GM12878 (cell line): ENCODE measurements at regions not wholly inside any gene's neighbourhood (a gene's known extent, or its start where the extent isn't known, plus 50 kb on each side); places are given as distances from the start of the nearest gene placed in this dataset.

Source experiments
- ATAC-seq: fragments of 200-7000 bp; cut with Tn5 transposase; 3 replicates; pipeline ENCODE4 v1.9.1; 2020; ENCODE audit warnings: mild to moderate bottlenecking, moderate library complexity
- BruUV-seq: library from RNA; stranded (reverse); fragments of 400-500 nt; replicated peaks from 2 replicates; lab custom pipeline; 2021; lab: Mats Ljungman, UMichigan
- CTCF ChIA-PET: fragments of 300-600 bp; sonication (Branson Sonifier 250); formaldehyde crosslinking; extraction: SDS; loops from one replicate; lab custom pipeline; 2021; ENCODE audit warnings: inconsistent platforms; lab: Yijun Ruan, JAX
- POLR2A ChIA-PET: fragments of 350-600 bp; formaldehyde crosslinking; extraction: SDS; loops from one replicate; lab custom pipeline; 2021; ENCODE audit warnings: inconsistent platforms; lab: Charles Lee
- RAD21 ChIA-PET: fragments of 300-600 bp; sonication (Branson Sonifier 250); formaldehyde crosslinking; loops from one replicate; lab custom pipeline; 2023; ENCODE audit warnings: antibody characterized with exemption; ENCODE audit not compliant: unreplicated experiment; lab: Charles Lee
- SMC1A ChIA-PET: fragments of 300-600 bp; sonication (Branson Sonifier 250); formaldehyde crosslinking; loops from one replicate; lab custom pipeline; 2023; ENCODE audit not compliant: unreplicated experiment, uncharacterized antibody; lab: Charles Lee
- DNase-seq: peaks from one replicate; pipeline ENCODE4 v3.0.0-alpha.2; 2011; ENCODE audit warnings: low read depth, low spot score
- FAIRE-seq: peaks from 3 replicates; lab custom pipeline; 2011; peaks lifted over from hg19 to GRCh38; lab: Jason Lieb, UNC
- H2AFZ ChIP-seq: 2 replicates; pipeline ENCODE4 v1.6.0; 2011; ENCODE audit warnings: low read depth, low read length, control low read depth; ENCODE audit not compliant: control insufficient read depth
- H3K27ac ChIP-seq: 2 replicates; pipeline ENCODE4 v1.5.1; 2011; ENCODE audit warnings: control low read depth; ENCODE audit not compliant: control insufficient read depth, insufficient read depth
- H3K27me3 ChIP-seq, 2 experiments: replicated peaks in 1 of 2; 2 replicates each; pipeline versions ENCODE4 v1.6.0 to v1.6.1; 2011; ENCODE audit warnings: low read length in 1 of 2; ENCODE audit not compliant: control insufficient read depth in 2 of 2, insufficient read depth in 2 of 2
- H3K36me3 ChIP-seq, 2 experiments: 2 replicates each; pipeline ENCODE4 v1.5.1; 2011; ENCODE audit warnings: low read length in 1 of 2; ENCODE audit not compliant: control insufficient read depth in 2 of 2, insufficient read depth in 2 of 2
- H3K4me1 ChIP-seq: 2 replicates; pipeline ENCODE4 v1.6.1; 2011; ENCODE audit warnings: mild to moderate bottlenecking, low read length, moderate library complexity, mixed read lengths; ENCODE audit not compliant: control insufficient read depth, insufficient read depth
- H3K4me2 ChIP-seq: 2 replicates; pipeline ENCODE4 v1.6.0; 2011; ENCODE audit warnings: control low read depth; ENCODE audit not compliant: control insufficient read depth, insufficient read depth
- H3K4me3 ChIP-seq: fragments of 200-600 bp; sonication (generic); 2 replicates; pipeline ENCODE4 v1.5.1; 2016
- H3K79me2 ChIP-seq: 2 replicates; pipeline ENCODE4 v1.6.0; 2011; ENCODE audit warnings: low read length; ENCODE audit not compliant: control insufficient read depth, insufficient read depth
- H3K9ac ChIP-seq: 2 replicates; pipeline ENCODE4 v1.8.0; 2011; ENCODE audit warnings: low read length, control low read depth, mixed read lengths; ENCODE audit not compliant: control insufficient read depth, insufficient read depth
- H3K9me3 ChIP-seq: replicated peaks from 3 replicates; pipeline ENCODE4 v1.5.1; 2011; ENCODE audit warnings: mild to moderate bottlenecking, low read length; ENCODE audit not compliant: control insufficient read depth, insufficient read depth
- H4K20me1 ChIP-seq: 2 replicates; pipeline ENCODE4 v1.6.0; 2011; ENCODE audit not compliant: control insufficient read depth, insufficient read depth
- BCL11A ChIP-seq: IDR thresholded peaks from 2 replicates; pipeline ENCODE4 v1.6.1; 2011; ENCODE audit warnings: low read depth, low read length
- BMI1 ChIP-seq: fragments of 450-650 bp; IDR thresholded peaks from 2 replicates; pipeline ENCODE4 v1.6.1; 2016; ENCODE audit warnings: mild to moderate bottlenecking, moderate library complexity, borderline replicate concordance
- EP300 ChIP-seq, 2 experiments: fragments of 150-350 bp in 1 of 2; IDR thresholded peaks; 2 replicates each; pipeline ENCODE4 v1.6.1; 2011 to 2012; ENCODE audit warnings: low read depth in 2 of 2, low read length in 2 of 2, borderline replicate concordance in 1 of 2, improper control_type of control experiment in 1 of 2, inconsistent platforms in 1 of 2; ENCODE audit not compliant: control insufficient read depth in 1 of 2
- EZH2 ChIP-seq: IDR thresholded peaks from 2 replicates; pipeline ENCODE4 v1.6.1; 2012; ENCODE audit warnings: low read depth, mild to moderate bottlenecking, control low read depth, inconsistent platforms, low read length, borderline replicate concordance; ENCODE audit not compliant: control insufficient read depth
- IRF4 ChIP-seq: IDR thresholded peaks from 2 replicates; pipeline ENCODE4 v1.6.1; 2011; ENCODE audit warnings: low read depth, low read length
- MEF2A ChIP-seq: IDR thresholded peaks from 2 replicates; pipeline ENCODE4 v1.6.1; 2011; ENCODE audit warnings: low read depth, mild to moderate bottlenecking, low read length, moderate library complexity; ENCODE audit not compliant: insufficient read depth
- PML ChIP-seq: IDR thresholded peaks from 2 replicates; pipeline ENCODE4 v1.6.1; 2012; ENCODE audit warnings: low read length, inconsistent platforms
- RELA ChIP-seq: fragments of 450-650 bp; IDR thresholded peaks from 2 replicates; pipeline ENCODE4 v1.8.0; 2014; ENCODE audit warnings: borderline replicate concordance; ENCODE audit not compliant: partially characterized antibody
- SIX5 ChIP-seq: IDR thresholded peaks from 2 replicates; pipeline ENCODE4 v1.6.1; 2011; ENCODE audit warnings: mild to moderate bottlenecking, low read depth, low read length, moderate library complexity; ENCODE audit not compliant: severe bottlenecking
- SKIL ChIP-seq: fragments of 450-650 bp; IDR thresholded peaks from 2 replicates; pipeline ENCODE4 v1.6.1; 2017; ENCODE audit warnings: mild to moderate bottlenecking, low read depth, inconsistent platforms; ENCODE audit not compliant: poor library complexity, severe bottlenecking
- SUPT20H ChIP-seq: IDR thresholded peaks from 2 replicates; pipeline ENCODE4 v1.6.1; 2011; ENCODE audit warnings: low read depth, mild to moderate bottlenecking, low read length, moderate library complexity, borderline replicate concordance; ENCODE audit not compliant: control insufficient read depth
- YY1 ChIP-seq: IDR thresholded peaks from 2 replicates; pipeline ENCODE4 v1.6.1; 2011; ENCODE audit warnings: low read depth, mild to moderate bottlenecking, low read length
- ZBTB40 ChIP-seq: fragments of 450-650 bp; IDR thresholded peaks from 2 replicates; pipeline ENCODE4 v1.6.1; 2016; ENCODE audit warnings: mild to moderate bottlenecking, moderate library complexity, borderline replicate concordance
- WGBS: methylation state at CpG from one replicate; pipeline ENCODE4 v1.1.6; 2016; ENCODE audit warnings: low lambda C conversion rate; ENCODE audit not compliant: insufficient replicate concordance, insufficient coverage; ENCODE audit errors: missing lambda C conversion rate; 5-methylcytosine and 5-hydroxymethylcytosine counted together
- in situ Hi-C: fragments of 300-500 bp; cut with MboI; formaldehyde crosslinking; loops from 9 replicates; pipeline ENCODE4 v1.14.3; 2018; ENCODE audit warnings: mixed read lengths
- intact Hi-C: fragments of 100-400 bp; cut with micrococcal nuclease; formaldehyde crosslinking; loops from one replicate; pipeline ENCODE4 v1.14.2; 2022; ENCODE audit not compliant: unreplicated experiment
- TF ChIP-seq, protein P1 (sequence below): fragments of 450-650 bp; IDR thresholded peaks from 2 replicates; pipeline ENCODE4 v1.6.1; 2017; ENCODE audit warnings: low read depth, mild to moderate bottlenecking, moderate library complexity

- no peak for TF ChIP-seq SUPT20H
- TF ChIP-seq IRF4, result no peak
- TF ChIP-seq EZH2, result no peak
- TF ChIP-seq EP300 (IDR thresholded peaks at IDR 0.05; ENCODE audit: borderline replicate concordance in 1 of 2, control insufficient read depth in 1 of 2, low read depth in 2 of 2, low read length in 2 of 2), result no peak
- TF ChIP-seq RELA, result no peak
- no peak for TF ChIP-seq BCL11A
- TF ChIP-seq PML, result no peak
- no peak for TF ChIP-seq BMI1
Measured at GRCh38 chr9:7287065-7287464, 512.5 kb downstream of the DMAC1 start (continued).

- 0% methylated on average over 2 of the region's 2 CpGs for WGBS
- Histone ChIP-seq H3K79me2 (no peaks in the 10 kb centered on the region), H3K27me3 (no peaks in the 10 kb centered on the region), H3K9ac (no peak overlapping the region), H3K4me3 (no peak overlapping the region), H3K36me3 (no peaks in the 10 kb centered on the region), H3K4me1 (no peaks in the 10 kb centered on the region; the same call in 1 of the 2 replicates), H3K4me2 (no peak overlapping the region), H2AFZ (no peak overlapping the region), H3K27ac (no peak overlapping the region), H3K9me3 (no peaks in the 10 kb centered on the region; the same call in 2 of the 3 replicates), H4K20me1 (no peaks in the 10 kb centered on the region)
- intact Hi-C loops (no loop called here), in situ Hi-C loops (loop anchor here (25.0 kb wide), 1 partner anchor 501 kb away; the partner anchor contains the start of gene DMAC1)
- ATAC-seq (no peak), FAIRE-seq (no peak), DNase-seq (no peak)
- RAD21 ChIA-PET, result no interaction called here
- CTCF ChIA-PET, result no interaction called here
- POLR2A ChIA-PET, result no interaction called here
- BruUV-seq, result no TSS peak
- SMC1A ChIA-PET, result interaction anchor here (1.3 kb wide), 1 partner anchor 11 kb away, joined by 3 read pairs; no protein-coding TSS in a partner anchor
- TF ChIP-seq MEF2A (no peak), SKIL (no peak), SIX5 (no peak), ZBTB40 (no peak), YY1 (no peak)
- TF ChIP-seq, protein P1, sequence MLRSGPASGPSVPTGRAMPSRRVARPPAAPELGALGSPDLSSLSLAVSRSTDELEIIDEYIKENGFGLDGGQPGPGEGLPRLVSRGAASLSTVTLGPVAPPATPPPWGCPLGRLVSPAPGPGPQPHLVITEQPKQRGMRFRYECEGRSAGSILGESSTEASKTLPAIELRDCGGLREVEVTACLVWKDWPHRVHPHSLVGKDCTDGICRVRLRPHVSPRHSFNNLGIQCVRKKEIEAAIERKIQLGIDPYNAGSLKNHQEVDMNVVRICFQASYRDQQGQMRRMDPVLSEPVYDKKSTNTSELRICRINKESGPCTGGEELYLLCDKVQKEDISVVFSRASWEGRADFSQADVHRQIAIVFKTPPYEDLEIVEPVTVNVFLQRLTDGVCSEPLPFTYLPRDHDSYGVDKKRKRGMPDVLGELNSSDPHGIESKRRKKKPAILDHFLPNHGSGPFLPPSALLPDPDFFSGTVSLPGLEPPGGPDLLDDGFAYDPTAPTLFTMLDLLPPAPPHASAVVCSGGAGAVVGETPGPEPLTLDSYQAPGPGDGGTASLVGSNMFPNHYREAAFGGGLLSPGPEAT, result no peak
Measured at GRCh38 chr9:7286101-7286500, 513.5 kb downstream of the DMAC1 start.
